ENCODE measurements at regions not wholly inside any gene's neighbourhood (a gene's known extent, or its start where the extent isn't known, plus 50 kb on each side); places are given as distances from the start of the nearest gene placed in this dataset.

DNA sequence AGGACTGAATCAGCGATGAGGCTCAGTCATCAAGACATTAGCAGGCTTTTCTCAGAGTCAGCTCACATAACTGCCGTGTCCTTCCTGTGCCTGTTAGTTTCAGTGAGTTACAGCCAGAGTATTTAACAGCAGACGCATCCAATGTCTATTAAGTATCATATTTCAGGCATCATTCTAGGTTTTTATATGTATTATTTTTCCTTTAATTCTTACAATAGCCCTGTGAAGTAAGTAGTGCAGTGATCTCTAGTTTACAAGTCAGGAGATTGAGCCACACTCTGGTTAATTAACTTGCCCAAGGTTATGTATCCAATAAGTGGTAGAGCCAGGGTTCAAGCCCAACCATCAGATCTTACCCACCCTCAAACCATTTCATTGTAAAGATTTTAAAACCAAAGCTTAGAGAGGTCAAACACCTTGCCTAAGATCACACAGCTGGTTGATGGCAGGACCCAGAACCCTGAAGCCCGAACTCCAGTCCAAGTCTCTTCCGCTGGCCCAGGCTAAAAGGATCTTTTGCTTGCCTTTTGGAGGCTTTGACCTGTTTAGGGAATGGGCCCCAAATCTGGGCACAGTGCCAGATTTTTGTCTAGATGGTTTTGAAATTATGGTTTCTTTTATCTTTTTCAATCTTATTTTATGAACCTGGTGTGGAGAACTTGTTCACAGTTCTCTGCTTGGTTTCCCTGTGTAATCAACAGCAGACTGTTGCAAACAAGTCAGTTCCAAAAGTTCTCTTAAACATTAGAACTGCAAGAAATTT lies 261.2 kb upstream of the CLINT1 start:
- WGBS, 2 experiments (ENCODE audit: insufficient coverage in 1 of 2, insufficient read length in 1 of 2) = 92 to 93% methylated on average over 4 to 5 of the region's 5 CpGs
- H3K27ac Mint-ChIP-seq = no peak overlapping the region

DNA sequence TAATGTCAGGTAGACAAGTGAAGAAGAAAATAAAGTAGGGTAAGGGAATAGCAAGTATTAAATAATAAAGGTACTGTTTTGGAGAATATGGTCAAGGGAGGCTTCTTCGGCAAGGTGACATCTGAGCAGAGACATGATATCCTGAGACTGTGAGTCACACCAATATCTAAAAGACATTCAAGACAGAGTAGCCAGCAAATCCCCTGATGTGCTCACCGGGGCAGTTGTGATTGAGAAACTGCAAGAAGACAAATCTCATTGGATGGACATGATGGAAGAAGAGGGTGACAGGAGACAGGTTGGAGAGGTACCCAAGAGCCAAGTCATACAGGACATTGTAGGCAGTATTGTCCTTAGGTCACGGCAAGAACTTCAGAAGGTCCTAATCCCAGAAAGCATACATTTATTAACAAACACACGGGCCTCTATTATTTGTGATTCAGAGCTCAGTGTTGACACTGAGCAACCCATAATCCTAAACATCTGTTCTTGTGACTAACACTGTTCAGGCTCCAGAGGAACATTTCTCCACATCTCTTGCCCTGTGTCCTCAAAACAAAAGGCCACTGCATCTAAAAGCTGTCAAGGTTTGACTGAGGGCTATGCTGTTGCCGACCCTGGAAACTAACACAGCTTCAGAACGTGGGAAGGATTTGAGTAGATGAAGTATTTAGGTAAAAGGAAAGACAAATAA lies 258.7 kb upstream of the CLINT1 start:
- TF ChIP-seq, protein P1, sequence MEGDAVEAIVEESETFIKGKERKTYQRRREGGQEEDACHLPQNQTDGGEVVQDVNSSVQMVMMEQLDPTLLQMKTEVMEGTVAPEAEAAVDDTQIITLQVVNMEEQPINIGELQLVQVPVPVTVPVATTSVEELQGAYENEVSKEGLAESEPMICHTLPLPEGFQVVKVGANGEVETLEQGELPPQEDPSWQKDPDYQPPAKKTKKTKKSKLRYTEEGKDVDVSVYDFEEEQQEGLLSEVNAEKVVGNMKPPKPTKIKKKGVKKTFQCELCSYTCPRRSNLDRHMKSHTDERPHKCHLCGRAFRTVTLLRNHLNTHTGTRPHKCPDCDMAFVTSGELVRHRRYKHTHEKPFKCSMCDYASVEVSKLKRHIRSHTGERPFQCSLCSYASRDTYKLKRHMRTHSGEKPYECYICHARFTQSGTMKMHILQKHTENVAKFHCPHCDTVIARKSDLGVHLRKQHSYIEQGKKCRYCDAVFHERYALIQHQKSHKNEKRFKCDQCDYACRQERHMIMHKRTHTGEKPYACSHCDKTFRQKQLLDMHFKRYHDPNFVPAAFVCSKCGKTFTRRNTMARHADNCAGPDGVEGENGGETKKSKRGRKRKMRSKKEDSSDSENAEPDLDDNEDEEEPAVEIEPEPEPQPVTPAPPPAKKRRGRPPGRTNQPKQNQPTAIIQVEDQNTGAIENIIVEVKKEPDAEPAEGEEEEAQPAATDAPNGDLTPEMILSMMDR (conservative IDR thresholded peaks at IDR 0.05) = no peak
- 95 to 96% methylated on average over 3 to 6 of the region's 6 CpGs for WGBS, 2 experiments (ENCODE audit: insufficient coverage in 1 of 2, insufficient read length in 1 of 2)

More for the DNA sequence above, 261.2 kb upstream of the CLINT1 start:
- TF ChIP-seq, protein P1 (conservative IDR thresholded peaks at IDR 0.05) = no peak
- Histone ChIP-seq H3K9ac (ENCODE audit: extremely low read depth, low read length, poor library complexity, severe bottlenecking) (no peak overlapping the region), H3K9me3 (ENCODE audit: control insufficient read depth, low read length) (no peaks in the 10 kb centered on the region), H3K4me1 (ENCODE audit: control insufficient read depth, insufficient read depth, low read length) (no peaks in the 10 kb centered on the region), H3K36me3 (ENCODE audit: control insufficient read depth, insufficient read depth, low read length) (no peaks in the 10 kb centered on the region), H3K27me3 (ENCODE audit: control insufficient read depth, insufficient read depth, low read length, poor library complexity, severe bottlenecking) (no peaks in the 10 kb centered on the region), H3K4me3 (ENCODE audit: low read length) (no peak overlapping the region), H3K27ac (ENCODE audit: low read depth, low read length) (no peak overlapping the region)
- Mint-ChIP-seq H3K27me3 (ENCODE audit: insufficient read depth) (no peaks in the 10 kb centered on the region), H3K36me3 (ENCODE audit: low read depth) (no peaks in the 10 kb centered on the region), H3K9me3 (no peaks in the 10 kb centered on the region), H3K4me3 (no peak overlapping the region), H3K4me1 (peaks cover 32% of the 10 kb centered on the region)
- no peak for DNase-seq

DNA sequence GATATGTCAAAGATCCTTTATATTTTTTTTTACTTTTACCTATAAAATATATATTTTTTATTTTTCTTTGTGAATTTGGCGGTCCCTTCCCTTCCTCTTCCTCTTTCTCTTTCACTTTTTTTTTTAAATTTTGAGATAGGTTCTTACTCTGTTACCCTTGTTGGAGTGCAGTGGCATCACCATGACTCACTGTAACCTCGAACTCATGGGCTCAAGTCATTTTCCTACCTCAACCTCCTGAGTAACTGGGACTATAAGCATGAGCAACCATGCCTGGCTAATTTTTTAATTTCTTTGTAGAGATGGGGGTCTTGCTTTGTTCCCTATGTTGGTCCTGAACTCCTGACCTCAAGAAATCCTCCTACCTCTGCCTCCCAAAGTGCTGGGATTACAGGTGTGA lies 258.0 kb upstream of the CLINT1 start:
- Mint-ChIP-seq H3K4me3 (no peak overlapping the region), H3K4me1 (peaks cover 13% of the 10 kb centered on the region)

More for the DNA sequence above, 258.7 kb upstream of the CLINT1 start:
- Mint-ChIP-seq H3K27me3 (ENCODE audit: insufficient read depth) (no peaks in the 10 kb centered on the region), H3K9me3 (no peaks in the 10 kb centered on the region), H3K36me3 (ENCODE audit: low read depth) (no peaks in the 10 kb centered on the region), H3K4me3 (no peak overlapping the region), H3K4me1 (peaks cover 19% of the 10 kb centered on the region), H3K27ac (no peak overlapping the region)
- H3K27me3 ChIP-seq (ENCODE audit: control insufficient read depth, insufficient read depth, low read length, poor library complexity, severe bottlenecking) = no peaks in the 10 kb centered on the region
- no peak overlapping the region for H3K4me3 ChIP-seq (ENCODE audit: low read length)
- H3K27ac ChIP-seq (ENCODE audit: low read depth, low read length) = no peak overlapping the region
- H3K9ac ChIP-seq (ENCODE audit: extremely low read depth, low read length, poor library complexity, severe bottlenecking) = no peak overlapping the region
- no peak for DNase-seq
- H3K36me3 ChIP-seq (ENCODE audit: control insufficient read depth, insufficient read depth, low read length) = no peaks in the 10 kb centered on the region
- no peaks in the 10 kb centered on the region for H3K9me3 ChIP-seq (ENCODE audit: control insufficient read depth, low read length)
- H3K4me1 ChIP-seq (ENCODE audit: control insufficient read depth, insufficient read depth, low read length) = no peaks in the 10 kb centered on the region

More for the DNA sequence above, 258.0 kb upstream of the CLINT1 start:
- Mint-ChIP-seq H3K27ac (no peak overlapping the region), H3K27me3 (ENCODE audit: insufficient read depth) (no peaks in the 10 kb centered on the region), H3K36me3 (ENCODE audit: low read depth) (no peaks in the 10 kb centered on the region), H3K9me3 (no peaks in the 10 kb centered on the region)
- no peak overlapping the region for H3K27ac ChIP-seq (ENCODE audit: low read depth, low read length)
- no peaks in the 10 kb centered on the region for H3K27me3 ChIP-seq (ENCODE audit: control insufficient read depth, insufficient read depth, low read length, poor library complexity, severe bottlenecking)
- no peaks in the 10 kb centered on the region for H3K9me3 ChIP-seq (ENCODE audit: control insufficient read depth, low read length)
- TF ChIP-seq, protein P1 (conservative IDR thresholded peaks at IDR 0.05) = no peak
- 95% methylated on average over 1 of the region's 2 CpGs; no CpG with 5 or more reads in 1 of the 2 experiments for WGBS, 2 experiments (ENCODE audit: insufficient coverage in 1 of 2, insufficient read length in 1 of 2)
- no peaks in the 10 kb centered on the region for H3K36me3 ChIP-seq (ENCODE audit: control insufficient read depth, insufficient read depth, low read length)
- no peak overlapping the region for H3K9ac ChIP-seq (ENCODE audit: extremely low read depth, low read length, poor library complexity, severe bottlenecking)
- H3K4me1 ChIP-seq (ENCODE audit: control insufficient read depth, insufficient read depth, low read length) = no peaks in the 10 kb centered on the region
- DNase-seq = no peak
- no peak overlapping the region for H3K4me3 ChIP-seq (ENCODE audit: low read length)

All from endodermal cell (in vitro differentiated cells).